VCaP (cell line): ENCODE measurements at regions not wholly inside any gene's neighbourhood (a gene's known extent, or its start where the extent isn't known, plus 50 kb on each side); places are given as distances from the start of the nearest gene placed in this dataset.

ENCODE experiments used
- H3K27ac ChIP-seq: fragments of 450-650 bp; 2 replicates; pipeline ENCODE4 v1.5.1; 2017
- TF ChIP-seq, protein P1 (sequence below): fragments of 450-650 bp; conservative IDR thresholded peaks from 2 replicates; pipeline ENCODE4 v1.5.1; 2017; ENCODE audit warnings: mild to moderate bottlenecking, moderate library complexity

DNA sequence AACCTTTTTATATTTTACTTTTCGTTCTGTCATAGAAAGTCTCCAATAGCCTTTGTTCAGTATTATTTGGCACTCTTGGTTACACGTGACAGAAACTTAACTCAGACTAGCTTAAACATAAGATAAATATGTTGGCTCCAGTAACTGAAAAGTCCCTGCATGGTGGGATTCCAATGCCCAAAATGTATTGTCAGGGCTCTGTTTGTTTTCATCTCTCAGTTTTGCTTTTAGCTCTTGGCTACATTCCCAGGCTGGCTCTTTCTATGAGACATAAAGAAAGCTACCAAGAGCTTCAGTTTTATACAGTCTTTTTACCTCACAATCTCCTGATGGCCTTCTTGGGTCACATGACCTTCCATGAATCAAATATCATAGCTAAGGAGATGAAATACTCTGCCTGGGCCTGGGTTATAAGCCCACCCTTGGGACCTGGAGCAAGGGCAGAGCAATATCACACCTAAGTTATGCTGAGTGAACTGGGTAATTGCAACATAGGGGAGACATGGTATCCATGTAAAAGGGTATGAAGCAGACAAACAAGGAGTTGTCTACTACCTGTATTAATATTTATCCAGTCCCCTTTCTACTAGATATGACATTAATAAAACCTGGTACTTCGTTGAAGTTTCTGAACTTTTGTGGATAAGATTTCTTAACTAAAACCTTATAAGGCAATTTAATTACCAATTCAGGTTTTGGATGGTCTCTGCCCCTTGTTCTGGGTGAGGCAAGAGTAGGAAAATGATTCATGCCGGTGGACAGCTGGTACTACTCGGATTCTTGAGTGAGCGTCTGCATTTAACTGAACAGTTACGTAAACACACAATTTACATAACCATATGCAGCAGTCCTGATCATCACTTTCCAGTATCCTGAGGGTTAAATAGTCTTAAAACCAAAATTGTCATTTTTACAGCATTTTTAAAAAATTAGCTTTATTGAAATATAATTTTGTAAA is 442.3 kb downstream of the GPATCH2 start:
- H3K27ac ChIP-seq: no peak overlapping the region
- TF ChIP-seq, protein P1, sequence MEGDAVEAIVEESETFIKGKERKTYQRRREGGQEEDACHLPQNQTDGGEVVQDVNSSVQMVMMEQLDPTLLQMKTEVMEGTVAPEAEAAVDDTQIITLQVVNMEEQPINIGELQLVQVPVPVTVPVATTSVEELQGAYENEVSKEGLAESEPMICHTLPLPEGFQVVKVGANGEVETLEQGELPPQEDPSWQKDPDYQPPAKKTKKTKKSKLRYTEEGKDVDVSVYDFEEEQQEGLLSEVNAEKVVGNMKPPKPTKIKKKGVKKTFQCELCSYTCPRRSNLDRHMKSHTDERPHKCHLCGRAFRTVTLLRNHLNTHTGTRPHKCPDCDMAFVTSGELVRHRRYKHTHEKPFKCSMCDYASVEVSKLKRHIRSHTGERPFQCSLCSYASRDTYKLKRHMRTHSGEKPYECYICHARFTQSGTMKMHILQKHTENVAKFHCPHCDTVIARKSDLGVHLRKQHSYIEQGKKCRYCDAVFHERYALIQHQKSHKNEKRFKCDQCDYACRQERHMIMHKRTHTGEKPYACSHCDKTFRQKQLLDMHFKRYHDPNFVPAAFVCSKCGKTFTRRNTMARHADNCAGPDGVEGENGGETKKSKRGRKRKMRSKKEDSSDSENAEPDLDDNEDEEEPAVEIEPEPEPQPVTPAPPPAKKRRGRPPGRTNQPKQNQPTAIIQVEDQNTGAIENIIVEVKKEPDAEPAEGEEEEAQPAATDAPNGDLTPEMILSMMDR: no peak

DNA sequence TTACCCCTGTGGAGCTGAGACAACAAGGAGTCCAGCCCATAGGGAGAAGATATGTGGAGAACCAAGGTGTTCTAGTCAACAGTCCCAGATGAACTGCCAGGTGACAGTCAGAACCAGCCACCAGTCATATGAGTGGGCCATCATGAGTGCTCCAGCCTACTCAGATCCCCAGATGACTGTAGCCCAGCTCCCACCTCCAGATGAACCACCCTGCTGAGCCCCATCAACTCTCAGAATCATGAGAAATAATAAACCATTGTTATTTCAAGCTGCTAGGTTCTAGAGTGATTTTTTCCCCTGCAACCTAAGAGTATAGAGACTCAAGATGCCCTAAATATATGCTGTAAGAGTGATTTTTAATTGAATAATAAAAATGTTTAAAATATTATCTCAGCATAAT is 444.2 kb downstream of the GPATCH2 start:
- H3K27ac ChIP-seq: no peak overlapping the region
- TF ChIP-seq, protein P1: no peak

DNA sequence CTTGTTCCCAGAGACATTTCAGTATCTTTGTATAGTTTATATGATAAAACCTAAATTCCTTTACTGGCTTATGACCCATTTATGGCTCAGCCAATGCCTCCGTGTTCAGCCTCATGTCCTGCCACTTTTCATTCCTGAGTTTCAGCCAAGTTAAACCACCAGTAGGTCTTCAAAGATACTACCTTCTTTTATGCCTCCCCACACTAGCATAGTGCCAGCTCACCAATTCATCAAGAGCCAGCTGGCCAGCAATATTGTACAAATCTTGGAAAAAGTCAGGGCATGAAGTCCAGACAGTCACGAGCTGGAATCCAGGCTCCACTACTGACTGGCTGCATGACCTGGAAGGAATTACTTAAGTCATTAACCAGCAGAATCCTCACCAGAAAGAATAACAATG is 446.0 kb downstream of the GPATCH2 start:
- TF ChIP-seq, protein P1: no peak
- no peak overlapping the region for H3K27ac ChIP-seq

DNA sequence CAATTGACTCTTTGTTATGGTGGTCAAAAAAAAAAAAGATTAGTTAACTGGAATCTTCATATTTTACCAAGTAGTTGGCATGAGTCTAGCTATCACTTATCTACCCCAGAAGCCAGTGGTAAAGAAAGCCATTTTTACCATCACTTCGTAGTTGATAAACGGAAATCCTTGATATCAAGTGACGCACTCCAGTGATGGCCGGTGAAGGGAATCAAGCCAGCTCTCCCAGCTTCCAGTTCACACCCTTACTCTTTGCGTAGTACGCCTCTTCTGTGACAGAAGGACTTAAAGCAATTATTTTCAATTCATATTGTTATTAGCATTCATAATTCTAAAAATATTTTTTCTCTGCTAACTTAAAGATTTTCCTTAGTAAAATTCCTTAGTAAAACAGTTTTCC is 447.9 kb downstream of the GPATCH2 start:
- no peak overlapping the region for H3K27ac ChIP-seq
- TF ChIP-seq, protein P1: no peak

DNA sequence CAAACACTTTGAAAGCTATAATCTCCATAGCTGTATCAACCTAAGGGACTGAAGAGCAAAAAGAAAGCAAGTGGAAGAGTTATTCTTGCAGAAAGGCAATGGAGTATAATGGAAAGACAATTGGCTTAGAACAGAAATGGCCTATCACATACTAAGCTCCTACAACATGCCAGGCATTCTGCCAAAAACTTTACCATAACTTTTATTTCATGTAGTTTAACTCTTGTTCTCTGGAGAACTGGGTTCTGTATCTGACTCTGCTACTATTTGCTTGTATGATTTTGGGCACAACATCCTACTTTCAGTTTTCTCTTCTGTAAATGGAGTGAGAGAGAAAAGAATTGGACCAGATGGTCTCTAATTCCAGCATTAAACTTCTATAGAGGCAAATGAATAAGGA is 449.1 kb downstream of the GPATCH2 start:
- no peak overlapping the region for H3K27ac ChIP-seq
- TF ChIP-seq, protein P1: no peak

DNA sequence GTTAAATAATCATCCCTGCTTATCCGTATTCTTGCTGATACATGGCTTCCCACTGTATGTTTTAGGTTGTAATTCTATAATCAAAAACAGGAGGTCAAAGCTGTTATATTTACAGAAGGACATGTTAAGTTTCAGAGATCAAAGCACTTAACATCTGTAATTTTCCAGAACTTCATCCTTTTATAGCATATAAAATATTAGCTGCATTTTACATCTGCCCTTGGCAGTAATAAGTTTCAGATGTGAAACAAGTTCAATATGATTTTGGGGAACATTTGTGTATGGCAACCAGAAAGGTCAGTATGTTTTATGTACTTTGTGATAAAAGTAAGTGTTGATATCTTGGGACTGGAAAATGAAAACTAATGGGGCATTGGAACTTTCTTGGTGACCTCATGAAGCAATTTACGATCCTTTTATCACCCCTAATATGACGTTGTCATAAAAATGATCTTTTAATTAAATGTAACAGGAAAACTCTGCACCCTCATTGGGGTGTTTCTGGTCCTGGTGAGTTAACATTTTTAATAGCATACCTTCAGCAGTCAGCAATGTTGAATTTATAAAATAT is 449.6 kb downstream of the GPATCH2 start:
- no peak overlapping the region for H3K27ac ChIP-seq

DNA sequence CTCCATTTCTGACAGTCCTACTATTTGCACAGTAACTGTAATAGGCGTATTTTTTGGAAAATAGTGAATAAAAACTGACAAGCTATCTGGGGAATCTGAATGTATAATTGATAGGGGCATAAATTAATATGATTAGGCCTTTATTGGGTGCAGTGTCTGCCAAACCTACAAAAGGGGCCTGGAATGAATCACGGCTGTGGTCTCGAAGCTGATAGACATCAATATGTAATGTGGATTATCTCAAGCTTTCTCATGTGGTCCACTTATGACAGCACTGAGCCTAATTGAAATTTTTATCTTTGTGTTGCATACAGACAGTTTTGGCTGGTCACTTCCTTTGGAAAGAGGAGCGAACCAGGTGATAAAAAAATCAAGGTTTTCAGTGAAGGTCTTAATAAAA is 450.4 kb downstream of the GPATCH2 start:
- TF ChIP-seq, protein P1: no peak
- no peak overlapping the region for H3K27ac ChIP-seq

More for the DNA sequence above, 449.6 kb downstream of the GPATCH2 start:
- TF ChIP-seq, protein P1: no peak
